RPMI8226 (cell line): ENCODE measurements at regions not wholly inside any gene's neighbourhood (a gene's known extent, or its start where the extent isn't known, plus 50 kb on each side); places are given as distances from the start of the nearest gene placed in this dataset.
"Not testable (repeated sequence)": the region's sequence is repeated elsewhere in the genome, so short reads cannot be mapped to it uniquely, and the experiment has no call there.

Experiments used
- DNase-seq: peaks from one replicate; pipeline ENCODE4 v3.0.0-alpha.2; 2015

DNA sequence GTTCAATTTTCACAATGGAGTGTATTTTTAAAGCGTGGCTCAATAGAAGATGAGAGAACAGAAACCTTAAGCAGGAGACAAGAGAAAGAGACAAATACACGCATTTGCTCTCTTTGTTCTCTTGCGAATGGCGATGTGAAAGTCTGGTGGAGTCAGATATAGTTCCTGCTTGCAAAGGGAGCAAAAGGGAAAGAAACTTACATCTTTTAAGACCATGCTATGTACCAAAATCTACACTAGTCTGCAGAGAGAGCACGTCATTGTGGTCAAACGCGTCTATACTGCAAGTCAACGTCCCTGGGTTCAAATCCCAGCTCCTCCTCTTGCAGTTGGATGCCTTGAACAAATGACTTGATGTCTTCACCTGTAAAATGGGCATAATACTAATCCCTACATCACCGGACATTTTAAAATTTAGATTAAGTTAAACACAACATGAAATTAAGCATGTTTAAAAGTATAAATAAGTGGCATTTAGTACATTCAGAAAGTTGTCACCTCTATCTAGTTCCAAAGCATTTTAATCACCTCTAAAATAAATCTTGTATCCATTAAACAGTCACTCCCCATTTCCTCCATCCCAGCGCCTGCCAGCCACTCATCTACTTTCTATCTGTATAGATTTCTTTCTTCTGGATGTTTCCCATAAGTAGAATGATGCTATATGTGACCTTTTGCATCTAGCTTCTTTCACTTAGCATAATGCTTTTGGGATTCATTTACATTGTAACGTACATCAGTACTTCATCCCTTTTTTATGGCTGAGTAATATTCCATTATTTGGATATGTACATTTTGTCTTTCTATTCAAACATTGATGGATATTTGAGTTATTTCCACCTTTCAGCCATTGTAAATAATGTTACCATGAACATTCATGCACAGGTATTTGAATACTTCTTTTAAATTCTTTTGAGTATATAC lies 406.9 kb downstream of the TMEM114 start:
- DNase-seq = peak; percentile 9

- peak; percentile 29 for DNase-seq
Measured at GRCh38 chr16:8182761-8183160, 407.6 kb downstream of the TMEM114 start.

- no peak for DNase-seq
Measured at GRCh38 chr16:8179615-8180014, 410.7 kb downstream of the TMEM114 start.

- peak; percentile 62 for DNase-seq
Measured at GRCh38 chr16:8178271-8178670, 412.0 kb downstream of the TMEM114 start.

GRCh38 chr16:8175411-8175810 lies 414.9 kb downstream of the TMEM114 start:
- DNase-seq = no peak

DNA sequence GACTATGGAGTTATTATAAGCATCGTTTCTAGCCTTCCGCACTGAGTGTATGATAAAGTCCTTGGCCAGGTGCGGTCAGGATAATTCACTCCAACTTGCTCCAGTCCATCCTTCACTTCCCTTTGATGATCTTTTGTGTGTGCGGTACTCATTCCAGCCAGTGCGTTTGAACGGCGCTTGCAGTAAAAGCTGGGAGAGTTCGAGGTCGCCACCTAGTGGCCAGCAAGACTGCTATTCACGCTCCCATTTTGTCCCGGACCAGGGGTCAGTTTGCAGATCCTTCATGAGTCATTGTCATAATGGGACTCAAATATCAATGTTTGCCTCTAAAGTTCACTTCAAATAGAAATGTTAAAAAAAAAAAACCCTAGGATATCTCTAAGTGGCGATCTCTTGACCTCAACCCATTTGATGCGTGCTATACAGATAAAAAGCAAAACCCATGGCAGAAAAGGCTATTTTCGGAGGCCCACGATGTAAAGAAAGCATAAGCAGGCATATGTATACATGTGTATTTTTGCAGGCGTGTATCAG lies 417.1 kb downstream of the TMEM114 start:
- DNase-seq = peak; percentile 89

GRCh38 chr16:8172551-8172950 lies 417.8 kb downstream of the TMEM114 start:
- DNase-seq = no peak

- DNase-seq = no peak
Measured at GRCh38 chr16:8168016-8168415, 422.3 kb downstream of the TMEM114 start.

- DNase-seq = no peak
Measured at GRCh38 chr16:8167436-8167835, 422.9 kb downstream of the TMEM114 start.

DNA sequence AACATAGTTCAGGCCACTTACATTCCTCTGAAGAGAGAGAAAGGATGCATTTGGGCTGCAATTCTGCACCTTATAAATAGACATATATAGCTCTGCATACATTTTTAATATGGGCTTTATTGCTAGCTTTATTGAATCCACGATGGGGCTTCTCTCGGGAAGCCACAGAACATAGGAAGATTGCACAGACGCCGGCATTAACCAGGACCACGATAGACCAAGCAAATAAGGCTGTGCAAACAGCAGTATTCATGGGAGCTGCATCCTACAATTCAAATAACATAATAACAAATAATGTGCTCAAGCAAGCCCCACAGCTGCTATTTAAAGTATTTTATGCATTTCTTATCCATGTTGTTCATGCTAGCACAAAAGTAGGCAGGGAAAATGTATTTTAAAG lies 432.3 kb downstream of the TMEM114 start:
- DNase-seq = no peak

GRCh38 chr16:8155275-8155674 lies 435.0 kb downstream of the TMEM114 start:
- no peak for DNase-seq

DNA sequence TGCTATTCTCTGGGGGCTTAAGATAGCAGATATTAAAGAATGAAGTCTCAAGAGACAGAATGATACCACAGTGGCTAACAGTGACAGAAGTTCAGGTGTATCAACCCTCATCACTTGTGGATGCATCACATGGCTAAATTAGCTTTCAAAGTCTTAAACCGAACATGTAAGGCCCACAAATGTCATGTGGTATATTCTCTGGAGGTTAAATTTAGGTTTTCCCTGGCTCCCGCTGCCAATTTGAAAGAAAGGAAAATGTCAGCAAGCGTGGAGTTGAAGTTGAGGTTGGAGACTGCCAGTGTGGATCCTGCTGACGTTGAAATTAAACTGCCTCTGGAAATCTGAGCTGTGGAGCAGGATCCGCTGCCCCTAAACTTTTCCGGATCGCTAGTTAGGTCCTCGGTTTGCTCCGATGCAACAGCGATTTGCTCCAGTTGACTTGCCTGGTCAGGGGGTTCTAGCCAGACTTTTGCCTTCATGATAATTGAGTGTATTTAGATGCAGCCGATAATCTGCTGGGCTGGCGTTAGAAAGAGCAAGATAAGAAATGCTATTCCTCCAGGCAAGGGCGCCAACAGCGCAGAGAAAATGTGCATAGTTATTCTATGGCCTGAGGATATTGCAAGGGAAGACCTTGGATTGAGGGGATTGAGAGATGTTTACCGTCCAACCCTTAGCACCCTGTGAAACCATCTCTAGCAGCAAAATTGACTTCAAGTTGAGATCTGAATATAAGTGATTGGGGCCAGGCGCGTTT lies 443.9 kb downstream of the TMEM114 start:
- DNase-seq = no peak

DNA sequence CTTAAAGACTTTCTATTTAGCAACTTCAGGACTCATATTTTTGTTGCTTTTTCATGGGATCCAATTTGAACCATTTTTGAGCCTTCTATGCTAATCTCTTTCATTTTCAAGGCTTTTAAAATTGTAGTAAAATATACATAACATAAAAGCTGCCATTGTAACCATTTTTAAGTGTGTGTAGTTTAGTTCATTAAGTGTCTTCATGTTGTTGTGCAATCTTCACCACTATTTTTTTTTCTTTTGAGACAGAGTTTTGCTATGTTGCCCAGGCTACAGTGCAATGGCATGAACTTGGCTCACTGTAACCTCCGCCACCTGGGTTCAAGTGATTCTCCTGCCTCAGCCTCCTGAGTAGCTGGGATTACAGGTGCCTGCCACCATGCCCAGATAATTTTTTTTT lies 451.6 kb downstream of the TMEM114 start:
- DNase-seq = no peak

DNA sequence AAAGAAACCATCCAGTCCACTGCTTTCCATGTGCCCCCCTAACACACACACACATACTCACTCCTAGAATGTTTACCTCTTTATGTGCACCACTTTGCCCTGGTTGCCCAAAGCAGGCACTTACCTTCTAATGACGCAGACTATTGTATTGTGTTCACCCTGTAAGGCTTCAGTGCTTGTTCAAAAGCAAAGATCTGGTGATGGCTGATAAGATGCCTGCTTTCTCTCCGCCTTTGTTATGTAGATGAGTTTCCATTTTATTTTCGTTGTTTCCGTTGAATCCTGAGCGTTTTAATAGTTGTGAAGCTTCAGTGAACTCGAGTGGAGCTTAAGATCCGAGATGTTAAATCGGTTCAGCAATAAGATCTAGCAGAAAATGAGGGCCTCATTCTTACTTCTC lies 452.7 kb downstream of the TMEM114 start:
- no peak for DNase-seq

- DNase-seq = no peak
Measured at GRCh38 chr16:8130197-8130596, 460.1 kb downstream of the TMEM114 start.

- DNase-seq = no peak
Measured at GRCh38 chr16:8127070-8127469, 463.2 kb downstream of the TMEM114 start.

- DNase-seq = no peak
Measured at GRCh38 chr16:8126313-8126712, 464.0 kb downstream of the TMEM114 start.

DNA sequence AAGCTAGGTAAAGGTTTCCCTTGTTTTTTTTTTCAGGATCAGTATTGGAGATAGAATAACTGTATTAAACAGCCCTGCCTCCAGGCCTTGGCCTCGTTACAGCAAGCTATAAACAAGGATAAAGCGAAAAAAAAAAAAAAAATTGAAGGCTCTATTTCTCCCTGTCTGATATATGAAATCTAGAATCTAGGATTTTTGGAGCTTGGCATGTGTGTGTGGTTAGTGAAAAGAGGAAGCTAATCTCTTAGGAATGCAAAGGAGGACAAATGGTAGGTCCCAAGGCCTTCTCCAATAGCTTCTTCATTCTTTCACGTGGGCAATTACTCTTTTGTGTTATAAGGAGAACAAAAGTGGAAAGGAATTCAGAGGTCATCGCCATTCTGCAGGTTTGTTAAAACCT lies 470.3 kb downstream of the TMEM114 start:
- DNase-seq = no peak

DNA sequence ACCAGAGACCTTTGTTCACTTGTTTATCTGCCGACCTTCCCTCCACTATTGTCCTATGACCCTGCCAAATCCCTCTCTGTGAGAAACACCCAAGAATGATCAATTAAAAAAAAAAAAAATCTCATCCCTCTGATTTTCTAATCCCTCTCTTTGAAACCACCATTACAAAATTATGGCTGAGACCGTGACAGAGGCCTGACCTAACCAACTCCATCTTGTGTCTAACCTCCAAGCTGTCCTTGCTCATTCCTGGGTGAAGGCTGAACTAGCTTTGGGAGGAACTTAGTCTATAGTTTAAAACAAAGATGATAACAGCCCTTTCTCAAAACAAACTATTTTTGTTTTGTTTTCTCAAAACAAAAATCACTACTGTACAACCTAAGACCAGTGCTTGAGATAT lies 474.5 kb downstream of the TMEM114 start:
- DNase-seq = no peak

- DNase-seq = not testable (repeated sequence)
Measured at GRCh38 chr16:8114941-8115340, 475.4 kb downstream of the TMEM114 start.

GRCh38 chr16:8113843-8114242 lies 476.5 kb downstream of the TMEM114 start:
- no peak for DNase-seq

DNA sequence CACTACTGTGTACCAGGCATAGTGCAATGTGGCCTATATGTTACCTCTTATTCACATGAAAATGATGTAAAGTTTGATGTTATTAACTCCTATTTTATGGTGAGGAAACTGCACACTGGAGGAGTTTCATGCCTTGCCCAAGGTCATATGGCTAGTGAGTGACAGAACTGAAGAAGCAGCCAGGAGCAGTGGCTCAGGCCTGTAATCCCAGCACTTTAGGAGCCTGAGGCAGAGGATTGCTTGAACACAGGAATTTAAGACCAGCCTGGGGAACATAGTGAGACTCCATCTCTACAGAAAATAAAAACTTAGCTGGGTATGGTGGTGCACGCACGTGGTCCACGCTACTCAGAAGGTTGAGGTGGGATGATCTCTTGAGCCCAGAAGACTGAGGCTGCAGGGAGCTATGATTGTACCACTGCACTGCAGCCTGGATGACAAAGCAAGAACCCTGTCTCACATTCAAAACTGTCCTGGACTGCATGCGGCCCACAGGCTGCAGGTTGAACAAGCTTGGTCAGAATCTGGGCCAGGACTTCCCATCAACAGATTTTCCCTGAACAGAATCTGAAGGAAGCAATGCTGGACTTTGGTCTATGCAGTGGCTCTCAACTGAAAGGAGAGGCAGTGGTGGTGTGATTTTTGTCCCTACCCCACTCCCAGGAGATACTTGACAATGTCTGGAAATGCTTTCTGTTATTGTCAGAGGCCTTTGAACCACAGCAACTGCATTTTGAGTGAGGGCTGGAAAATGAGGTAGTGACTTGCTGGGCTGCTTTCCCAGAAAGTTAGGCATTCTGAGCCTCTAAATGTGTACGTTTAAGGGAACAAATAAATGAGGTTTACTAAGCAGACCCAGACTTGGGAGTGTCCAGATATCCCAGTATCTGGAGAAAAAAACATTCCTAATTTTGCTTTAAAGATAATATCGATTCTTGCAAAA lies 479.5 kb downstream of the TMEM114 start:
- peak; percentile 40 for DNase-seq
